ENCODE measurements at regions not wholly inside any gene's neighbourhood (a gene's known extent, or its start where the extent isn't known, plus 50 kb on each side); places are given as distances from the start of the nearest gene placed in this dataset.

- TF ChIP-seq CTCF (IDR thresholded peaks at IDR 0.05; ENCODE audit: poor library complexity) (no peak), EZH2 (IDR thresholded peaks at IDR 0.05; ENCODE audit: borderline replicate concordance) (no peak)
These were observed 66.8 kb upstream of the SPRED2 start for GRCh38 chr2:65499216-65499615.
